Fibroblast of lung (primary cell): ENCODE measurements at regions not wholly inside any gene's neighbourhood (a gene's known extent, or its start where the extent isn't known, plus 50 kb on each side); places are given as distances from the start of the nearest gene placed in this dataset.

Experiments used
- DNase-seq, 2 donors: peaks; one replicate each; pipeline versions ENCODE4 v3.0.0 to v3.0.0-alpha.2; 2010; ENCODE audit warnings: low read depth in 2 of 2
- H2AFZ ChIP-seq: 2 replicates; pipeline ENCODE4 v1.5.1; 2012; ENCODE audit warnings: low read length, control low read depth, inconsistent platforms
- H3K27ac ChIP-seq: 2 replicates; pipeline ENCODE4 v1.5.1; 2011; ENCODE audit warnings: low read length, control low read depth; ENCODE audit not compliant: insufficient read depth
- H3K27me3 ChIP-seq: 2 replicates; pipeline ENCODE4 v1.5.1; 2011; ENCODE audit warnings: mild to moderate bottlenecking, low read length; ENCODE audit not compliant: control insufficient read depth, insufficient read depth
- H3K36me3 ChIP-seq: 2 replicates; pipeline ENCODE4 v1.5.1; 2011; ENCODE audit warnings: low read length; ENCODE audit not compliant: control insufficient read depth, insufficient read depth
- H3K4me1 ChIP-seq: 2 replicates; pipeline ENCODE4 v1.5.1; 2011; ENCODE audit warnings: low read length; ENCODE audit not compliant: control insufficient read depth, insufficient read depth; ENCODE audit errors: extremely low read depth
- H3K4me2 ChIP-seq: 2 replicates; pipeline ENCODE4 v1.5.1; 2011; ENCODE audit warnings: low read length, control low read depth; ENCODE audit not compliant: insufficient read depth; ENCODE audit errors: extremely low read depth
- H3K4me3 ChIP-seq, 4 experiments: fragments of 200-600 bp in 1 of 4; sonication (generic) in 1 of 4; replicated peaks in 1 of 4; 2 replicates each; pipeline ENCODE4 v1.5.1; 2011 to 2016; ENCODE audit warnings: low read length in 4 of 4, low read depth in 3 of 4, mild to moderate bottlenecking in 3 of 4, control low read depth in 2 of 4, inconsistent platforms in 1 of 4, mixed read lengths in 1 of 4; ENCODE audit not compliant: insufficient read depth in 1 of 4; ENCODE audit errors: control extremely low read depth in 1 of 4
- H3K79me2 ChIP-seq: 2 replicates; pipeline ENCODE4 v1.5.1; 2012; ENCODE audit warnings: mild to moderate bottlenecking, low read length, inconsistent platforms; ENCODE audit not compliant: control insufficient read depth, insufficient read depth
- H3K9ac ChIP-seq: 2 replicates; pipeline ENCODE4 v1.5.1; 2011; ENCODE audit warnings: mild to moderate bottlenecking, low read length, control low read depth; ENCODE audit not compliant: insufficient read depth
- H3K9me3 ChIP-seq: 2 replicates; pipeline ENCODE4 v1.5.1; 2012; ENCODE audit warnings: low read depth, low read length; ENCODE audit not compliant: control insufficient read depth, insufficient read depth
- H4K20me1 ChIP-seq: 2 replicates; pipeline ENCODE4 v1.5.1; 2011; ENCODE audit warnings: low read length; ENCODE audit not compliant: control insufficient read depth, insufficient read depth; ENCODE audit errors: extremely low read depth
- EZH2 ChIP-seq: IDR thresholded peaks from 2 replicates; pipeline ENCODE4 v1.5.1; 2012; ENCODE audit warnings: low read length, control low read depth, mild to moderate bottlenecking; ENCODE audit errors: missing control alignments
- TF ChIP-seq, protein P1 (sequence below), 2 donors: IDR thresholded peaks in 1 of 2; conservative IDR thresholded peaks in 1 of 2; 1 replicate in 1 of 2; 2 replicates in 1 of 2; pipeline ENCODE4 v1.5.1; 2011 to 2012; ENCODE audit warnings: low read length in 2 of 2, control low read depth in 1 of 2, inconsistent platforms in 1 of 2, low read depth in 1 of 2, mild to moderate bottlenecking in 1 of 2

DNA sequence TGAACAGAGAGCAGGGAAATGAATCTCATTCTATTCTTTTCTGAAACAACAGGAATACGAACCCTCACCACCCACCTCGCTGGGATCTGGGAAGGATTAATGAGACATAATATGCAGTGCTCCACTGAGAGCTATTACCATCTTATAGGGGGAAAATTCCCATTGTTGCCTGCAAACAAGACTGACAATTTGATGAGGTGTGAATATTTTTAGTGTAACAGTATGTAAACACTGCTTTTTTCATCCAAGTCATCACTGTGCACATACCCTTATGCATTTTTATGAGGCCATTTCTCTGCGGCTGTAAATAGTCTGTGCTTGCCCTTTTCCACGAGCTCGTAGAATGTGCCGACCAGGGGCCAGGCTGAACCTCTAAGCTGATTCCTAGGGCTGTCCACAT, 285.6 kb upstream of the CPEB2 start:
- Histone ChIP-seq H4K20me1 (no peaks in the 10 kb centered on the region), H3K79me2 (no peaks in the 10 kb centered on the region), H3K27me3 (no peaks in the 10 kb centered on the region), H2AFZ (no peak overlapping the region), H3K4me3 (no peak overlapping the region), H3K4me2 (no peak overlapping the region), H3K9me3 (no peaks in the 10 kb centered on the region), H3K27ac (no peak overlapping the region), H3K9ac (no peak overlapping the region), H3K36me3 (no peaks in the 10 kb centered on the region), H3K4me1 (no peaks in the 10 kb centered on the region)
- TF ChIP-seq, protein P1, sequence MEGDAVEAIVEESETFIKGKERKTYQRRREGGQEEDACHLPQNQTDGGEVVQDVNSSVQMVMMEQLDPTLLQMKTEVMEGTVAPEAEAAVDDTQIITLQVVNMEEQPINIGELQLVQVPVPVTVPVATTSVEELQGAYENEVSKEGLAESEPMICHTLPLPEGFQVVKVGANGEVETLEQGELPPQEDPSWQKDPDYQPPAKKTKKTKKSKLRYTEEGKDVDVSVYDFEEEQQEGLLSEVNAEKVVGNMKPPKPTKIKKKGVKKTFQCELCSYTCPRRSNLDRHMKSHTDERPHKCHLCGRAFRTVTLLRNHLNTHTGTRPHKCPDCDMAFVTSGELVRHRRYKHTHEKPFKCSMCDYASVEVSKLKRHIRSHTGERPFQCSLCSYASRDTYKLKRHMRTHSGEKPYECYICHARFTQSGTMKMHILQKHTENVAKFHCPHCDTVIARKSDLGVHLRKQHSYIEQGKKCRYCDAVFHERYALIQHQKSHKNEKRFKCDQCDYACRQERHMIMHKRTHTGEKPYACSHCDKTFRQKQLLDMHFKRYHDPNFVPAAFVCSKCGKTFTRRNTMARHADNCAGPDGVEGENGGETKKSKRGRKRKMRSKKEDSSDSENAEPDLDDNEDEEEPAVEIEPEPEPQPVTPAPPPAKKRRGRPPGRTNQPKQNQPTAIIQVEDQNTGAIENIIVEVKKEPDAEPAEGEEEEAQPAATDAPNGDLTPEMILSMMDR (conservative IDR thresholded peaks at IDR 0.05 in 1 of 2, IDR thresholded peaks at IDR 0.05 in 1 of 2; ENCODE audit: low read depth in 1 of 2, low read length in 2 of 2), result no peak
- TF ChIP-seq EZH2, result no peak
- no peak for DNase-seq

DNA sequence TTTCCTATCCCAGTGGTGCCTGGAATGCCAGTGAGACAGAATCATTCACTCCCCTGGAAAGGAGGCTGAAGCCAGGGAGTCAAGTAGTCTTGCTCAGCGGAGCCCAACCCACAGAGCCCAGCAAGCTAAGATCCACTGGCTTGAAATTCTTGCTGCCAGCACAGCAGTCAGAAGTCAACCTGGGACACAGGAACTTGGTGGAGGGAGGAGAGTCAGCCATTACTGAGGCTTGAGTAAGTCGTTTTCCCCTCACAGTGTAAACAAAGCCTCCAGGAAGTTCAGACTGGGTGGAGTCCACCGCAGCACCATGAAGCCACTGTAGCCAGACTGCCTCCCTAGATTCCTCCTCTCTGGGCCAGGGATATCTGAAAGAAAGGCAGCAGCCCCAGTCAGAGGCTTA, 283.2 kb upstream of the CPEB2 start:
- Histone ChIP-seq H3K4me3 (no peak overlapping the region), H3K4me2 (peak overlapping the region; percentile 44), H3K27ac (no peak overlapping the region), H3K9ac (no peak overlapping the region), H3K36me3 (no peaks in the 10 kb centered on the region), H3K79me2 (no peaks in the 10 kb centered on the region), H2AFZ (peak overlapping the region; percentile 20), H3K27me3 (no peaks in the 10 kb centered on the region), H4K20me1 (no peaks in the 10 kb centered on the region), H3K9me3 (no peaks in the 10 kb centered on the region), H3K4me1 (no peaks in the 10 kb centered on the region)
- peak; percentile 75 to 79 for DNase-seq
- TF ChIP-seq, protein P1 (conservative IDR thresholded peaks at IDR 0.05 in 1 of 2, IDR thresholded peaks at IDR 0.05 in 1 of 2; ENCODE audit: low read depth in 1 of 2, low read length in 2 of 2), result no peak
- no peak for TF ChIP-seq EZH2

DNA sequence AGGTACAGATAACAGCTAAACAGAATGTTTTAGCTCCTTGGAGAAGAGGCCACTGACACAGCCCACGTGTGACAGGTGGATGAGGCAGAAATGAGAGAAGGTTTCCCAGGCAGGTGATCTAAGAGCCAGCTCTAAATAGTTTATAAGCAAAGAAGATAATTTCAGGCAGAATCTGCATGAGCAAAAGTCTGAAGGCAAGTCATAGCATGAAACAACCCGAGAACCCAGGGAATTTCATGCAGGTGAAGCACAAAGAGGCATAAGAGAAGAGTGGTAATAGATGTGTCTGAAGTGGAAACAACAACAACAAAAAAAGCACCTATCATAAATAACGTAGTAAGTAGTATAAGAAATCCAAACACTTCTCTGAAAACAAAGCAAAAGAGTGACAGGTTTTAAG, 275.8 kb upstream of the CPEB2 start:
- DNase-seq, result no peak
- Histone ChIP-seq H3K79me2 (no peaks in the 10 kb centered on the region), H3K36me3 (no peaks in the 10 kb centered on the region), H2AFZ (no peak overlapping the region), H3K27me3 (no peaks in the 10 kb centered on the region), H3K4me2 (no peak overlapping the region), H3K9ac (no peak overlapping the region), H3K9me3 (no peaks in the 10 kb centered on the region), H3K27ac (no peak overlapping the region), H4K20me1 (no peaks in the 10 kb centered on the region), H3K4me3 (no peak overlapping the region), H3K4me1 (no peaks in the 10 kb centered on the region)
- TF ChIP-seq, protein P1 (conservative IDR thresholded peaks at IDR 0.05 in 1 of 2, IDR thresholded peaks at IDR 0.05 in 1 of 2; ENCODE audit: low read depth in 1 of 2, low read length in 2 of 2), result no peak
- TF ChIP-seq EZH2, result no peak
